GM20431 (cell line): ENCODE measurements at regions not wholly inside any gene's neighbourhood (a gene's known extent, or its start where the extent isn't known, plus 50 kb on each side); places are given as distances from the start of the nearest gene placed in this dataset.
"Not testable (repeated sequence)": the region's sequence is repeated elsewhere in the genome, so short reads cannot be mapped to it uniquely, and the experiment has no call there.

Source experiments
- in situ Hi-C: fragments of 300-500 bp; cut with MseI, MboI; formaldehyde crosslinking; loops from one replicate; pipeline ENCODE4 v1.15.0; 2020; ENCODE audit warnings: low sequenced_read_pairs; ENCODE audit not compliant: unreplicated experiment

DNA sequence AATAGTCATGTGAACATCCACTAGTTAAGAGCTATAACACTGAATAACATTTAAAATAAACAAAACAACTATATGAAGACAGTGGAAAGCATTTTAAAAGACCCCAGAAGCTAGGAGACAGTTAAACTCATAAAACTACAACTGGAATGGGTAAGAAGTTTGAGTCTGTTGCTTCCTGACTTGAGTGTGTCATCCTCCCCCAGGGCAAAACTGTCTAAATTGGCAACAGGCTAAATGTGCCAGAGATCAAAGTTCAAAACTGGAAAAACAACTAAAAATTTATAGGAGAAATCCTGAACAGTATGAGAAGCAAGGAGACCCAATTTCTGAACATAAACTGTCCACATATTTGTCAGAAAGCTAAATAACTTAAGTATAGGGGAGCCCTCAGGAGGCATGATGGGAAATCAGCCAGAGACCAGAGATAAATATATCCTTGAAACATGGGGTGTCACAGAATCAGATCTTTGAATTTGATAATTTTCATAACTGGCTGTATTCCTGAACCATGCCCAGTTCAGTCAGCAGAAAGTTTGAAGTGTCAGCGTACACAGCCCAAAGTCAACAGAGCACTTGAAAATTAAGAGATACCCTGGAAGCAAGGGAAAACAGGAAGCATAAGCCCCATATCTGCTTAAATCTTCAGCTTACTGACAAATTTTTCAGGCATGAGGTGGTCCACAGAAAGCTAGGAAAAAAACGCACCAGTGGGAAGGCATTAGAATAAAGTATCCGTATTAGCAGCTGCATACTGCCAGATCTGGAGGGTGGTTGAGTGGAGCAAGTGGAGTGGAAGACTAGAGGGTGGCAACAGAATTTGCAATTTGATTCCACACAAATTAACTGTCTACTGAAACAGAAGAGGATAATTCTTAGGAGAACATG is 516.1 kb upstream of the MAN1A1 start:
- in situ Hi-C loops: no loop called here

DNA sequence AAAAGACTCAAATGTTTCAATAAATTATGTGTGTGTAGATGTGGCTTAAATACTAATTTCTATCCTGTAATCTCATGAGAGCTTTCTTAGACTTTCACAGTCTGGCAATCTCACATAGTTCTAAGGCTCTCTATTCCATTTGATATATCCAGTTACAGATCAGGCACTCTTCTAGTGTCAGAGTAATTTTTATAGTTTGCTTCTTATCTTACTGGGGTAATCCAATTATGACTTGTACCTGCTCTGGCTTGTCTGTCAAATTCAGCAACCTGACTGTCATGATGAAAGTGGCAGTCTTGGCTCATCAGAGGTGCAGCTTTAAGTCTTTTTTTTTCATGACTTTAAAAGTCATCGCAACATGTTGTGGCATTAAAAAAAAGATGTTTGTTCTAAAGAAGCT is 513.2 kb upstream of the MAN1A1 start:
- in situ Hi-C loops: no loop called here

DNA sequence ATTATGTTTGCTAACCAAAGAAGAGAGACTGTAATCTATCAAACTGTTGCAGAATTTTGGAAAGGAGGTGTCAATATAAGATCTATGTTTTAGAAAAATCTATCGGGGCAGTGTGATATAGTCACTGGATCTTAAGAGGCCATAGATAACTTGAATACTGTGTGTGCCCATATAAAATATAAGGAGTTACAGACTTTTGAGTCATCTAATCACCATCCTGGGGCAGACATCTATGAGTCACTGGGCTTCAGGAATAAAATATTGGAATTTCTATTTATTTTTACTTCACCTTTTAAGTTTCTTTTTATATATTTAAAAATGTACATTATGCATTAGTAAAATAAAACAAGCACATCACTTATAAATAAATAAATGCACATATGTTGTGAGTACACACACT is 509.3 kb upstream of the MAN1A1 start:
- in situ Hi-C loops: no loop called here

DNA sequence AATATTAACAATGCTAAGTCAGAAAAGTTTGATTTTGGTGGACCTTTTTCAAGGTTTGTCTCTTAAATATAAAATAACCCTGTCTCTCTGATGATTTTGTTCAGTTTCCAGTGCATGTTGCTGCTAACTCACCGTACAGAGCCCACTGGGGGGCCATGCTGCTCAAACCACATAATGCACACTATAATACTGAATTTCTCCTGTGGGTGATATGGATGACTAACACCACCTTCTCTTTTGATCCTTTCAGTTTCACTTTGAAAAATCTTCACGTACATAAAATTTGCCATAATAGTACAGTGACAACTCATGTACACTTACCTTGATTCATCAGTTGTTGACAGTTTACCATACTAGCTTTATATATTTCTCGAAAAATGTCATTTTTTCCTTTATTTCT is 506.6 kb upstream of the MAN1A1 start:
- in situ Hi-C loops: no loop called here

DNA sequence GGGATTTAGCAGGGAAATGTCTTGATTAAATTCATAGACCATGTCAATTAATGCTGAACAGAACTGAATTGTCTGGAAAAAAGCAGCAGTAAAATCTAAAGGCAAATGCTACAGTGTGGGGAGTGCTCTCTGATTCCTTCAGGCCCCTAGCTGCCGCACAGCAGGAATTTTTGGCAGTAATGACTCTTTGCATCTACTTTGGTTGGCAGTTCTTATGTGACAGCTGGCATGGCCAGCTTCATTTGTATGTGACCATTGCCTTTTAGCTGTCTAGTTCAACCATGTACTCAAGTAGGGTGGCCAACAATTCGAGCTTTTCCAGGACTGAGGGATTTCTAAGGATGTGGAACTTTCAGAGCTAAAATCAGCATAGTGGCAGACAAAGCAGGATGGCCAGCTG is 499.1 kb upstream of the MAN1A1 start:
- in situ Hi-C loops: no loop called here

DNA sequence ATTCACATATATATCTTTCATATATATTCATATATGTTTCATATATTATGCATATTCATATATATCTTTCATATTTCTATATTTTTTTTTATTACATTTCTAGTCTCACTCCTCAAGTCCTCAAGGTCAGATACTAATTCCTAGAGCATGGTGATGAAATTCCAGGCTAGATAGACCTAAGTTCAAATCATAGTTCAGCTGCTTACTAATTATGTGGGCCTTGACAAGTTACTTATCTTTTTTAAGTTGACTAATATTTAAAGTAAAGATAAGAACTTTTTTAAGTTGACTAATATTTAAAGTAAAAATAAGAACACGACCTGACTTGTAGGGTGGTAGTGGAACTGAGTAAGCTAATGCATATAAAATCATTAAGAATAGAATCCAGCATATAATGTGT is 495.6 kb upstream of the MAN1A1 start:
- in situ Hi-C loops: no loop called here

DNA sequence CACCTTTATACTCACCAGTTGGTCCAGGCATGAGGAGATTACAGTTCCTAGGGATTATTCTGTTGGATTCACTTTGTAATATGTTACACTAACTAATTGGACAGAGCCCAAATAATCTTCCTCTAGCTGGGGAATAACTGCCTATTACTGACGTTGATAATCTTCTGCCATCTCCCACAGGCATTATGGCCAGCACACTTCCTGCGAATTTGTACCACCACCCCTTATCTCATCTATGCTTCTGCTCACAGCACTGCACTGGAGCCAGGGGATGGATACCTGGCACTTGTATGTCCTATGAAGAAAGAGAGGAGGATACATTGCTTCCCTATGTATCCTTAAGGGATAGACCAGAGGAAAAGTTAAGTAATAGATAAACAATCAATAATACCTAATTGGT is 494.8 kb upstream of the MAN1A1 start:
- in situ Hi-C loops: no loop called here

DNA sequence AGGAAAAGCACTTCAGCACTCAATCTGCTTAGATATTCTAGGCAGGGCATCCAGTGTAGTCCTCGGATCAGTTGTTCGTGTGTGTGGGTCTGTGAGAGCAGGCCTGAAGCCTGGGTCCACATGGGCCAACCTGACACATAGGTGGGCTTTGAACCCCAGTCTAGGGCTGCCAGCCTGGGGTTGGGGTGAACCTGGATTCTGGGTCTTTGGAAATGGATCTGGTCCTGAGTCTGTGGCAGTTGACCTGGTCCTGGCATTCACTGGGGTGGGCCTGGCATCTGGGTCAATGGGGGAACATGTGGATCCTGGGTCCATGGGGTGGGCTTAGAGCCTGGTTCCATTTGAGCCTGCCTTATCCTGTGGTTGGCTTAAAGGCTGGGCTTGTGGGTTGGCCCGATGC is 492.6 kb upstream of the MAN1A1 start:
- in situ Hi-C loops: no loop called here

DNA sequence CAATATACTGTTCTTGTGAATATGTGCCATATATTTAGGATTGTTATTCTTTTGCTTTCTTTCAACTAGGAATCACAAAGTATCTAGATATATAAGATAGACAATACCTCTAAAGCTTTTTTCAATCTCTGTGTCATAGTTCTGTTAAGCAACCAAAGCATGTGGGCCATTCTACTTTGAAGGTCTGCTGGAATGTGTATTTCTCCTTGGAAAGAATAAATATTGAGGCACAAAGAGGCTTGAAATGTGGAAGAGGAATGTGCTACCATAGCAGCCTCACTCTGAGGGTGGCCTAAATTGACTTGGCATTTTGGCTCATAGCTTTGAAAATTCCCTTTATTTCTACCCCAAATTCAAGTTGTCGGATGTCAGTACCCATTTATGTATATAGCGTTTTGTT is 488.5 kb upstream of the MAN1A1 start:
- in situ Hi-C loops: no loop called here

DNA sequence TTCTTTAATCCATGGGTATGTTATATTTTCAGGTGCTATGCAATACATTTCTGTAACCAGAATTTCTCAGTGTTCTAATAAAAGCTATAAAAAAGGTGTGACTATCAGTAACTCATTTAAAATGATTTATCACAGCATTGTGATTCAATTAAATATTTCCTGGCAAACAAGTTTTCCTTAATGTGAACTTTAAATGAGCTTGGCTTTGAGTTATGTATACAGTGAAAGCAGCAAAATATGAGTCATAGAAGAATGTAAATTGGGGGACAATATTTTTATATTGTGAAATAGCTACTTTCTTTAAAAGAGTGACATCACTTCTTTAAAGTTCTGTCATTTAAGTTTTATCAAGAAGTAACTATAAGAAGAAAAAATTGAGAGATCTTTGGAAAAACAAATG is 484.9 kb upstream of the MAN1A1 start:
- in situ Hi-C loops: no loop called here

DNA sequence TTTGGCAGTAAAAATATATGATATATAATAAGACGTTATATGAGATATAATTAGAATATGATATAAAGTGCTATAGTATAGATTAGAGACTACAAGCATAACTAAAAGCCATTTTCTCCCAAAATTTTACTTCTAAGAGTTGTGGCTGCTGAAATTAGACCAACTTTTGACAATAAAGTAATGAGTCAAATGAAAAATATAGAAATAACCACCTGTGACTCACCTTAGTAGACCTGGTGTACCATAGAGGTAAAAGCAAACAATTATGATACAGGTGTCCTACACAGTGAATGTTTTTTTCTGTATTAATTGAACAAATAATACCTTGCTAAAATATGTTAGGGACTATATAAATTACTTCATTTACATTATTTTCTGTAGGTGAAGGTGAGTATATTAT is 482.9 kb upstream of the MAN1A1 start:
- in situ Hi-C loops: no loop called here

DNA sequence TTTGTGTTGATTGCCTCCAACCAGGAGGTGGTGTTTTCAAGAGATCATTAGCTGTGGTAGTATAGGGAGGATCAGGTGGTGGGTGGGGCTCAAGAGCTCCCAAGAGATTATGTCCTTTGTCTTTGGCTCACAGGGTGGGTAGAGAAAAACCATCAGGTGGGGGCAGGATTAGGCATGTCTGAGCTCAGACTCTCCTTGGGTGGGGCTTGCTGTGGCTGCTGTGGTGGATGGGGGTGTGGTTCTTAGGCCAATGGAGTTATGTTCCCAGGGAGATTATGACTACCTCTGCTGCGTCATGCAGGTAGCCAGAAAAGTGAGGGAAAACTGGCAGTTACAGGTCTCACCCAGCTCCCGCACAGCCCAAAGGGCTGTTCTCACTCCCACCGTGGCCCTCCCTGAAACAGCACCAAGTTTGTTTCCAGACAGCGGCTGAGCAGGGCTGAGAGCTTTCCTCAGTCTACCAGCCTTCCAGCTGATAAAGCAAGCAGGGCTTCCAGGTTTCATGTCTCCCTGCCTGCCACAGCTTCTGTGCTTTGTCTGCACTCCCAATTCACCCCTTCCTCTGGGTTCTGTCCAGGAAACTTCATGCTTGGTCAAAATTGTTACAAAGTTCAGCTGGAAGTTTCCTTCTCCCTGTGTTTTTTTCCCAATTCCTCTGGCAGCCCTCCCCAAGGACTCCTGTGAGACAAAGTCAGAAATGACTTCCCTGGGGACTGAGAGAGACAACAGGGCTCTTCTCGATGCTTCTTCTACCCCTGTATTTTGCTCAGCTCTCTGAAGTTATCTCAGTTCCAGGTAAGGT is 481.1 kb upstream of the MAN1A1 start:
- in situ Hi-C loops: no loop called here

DNA sequence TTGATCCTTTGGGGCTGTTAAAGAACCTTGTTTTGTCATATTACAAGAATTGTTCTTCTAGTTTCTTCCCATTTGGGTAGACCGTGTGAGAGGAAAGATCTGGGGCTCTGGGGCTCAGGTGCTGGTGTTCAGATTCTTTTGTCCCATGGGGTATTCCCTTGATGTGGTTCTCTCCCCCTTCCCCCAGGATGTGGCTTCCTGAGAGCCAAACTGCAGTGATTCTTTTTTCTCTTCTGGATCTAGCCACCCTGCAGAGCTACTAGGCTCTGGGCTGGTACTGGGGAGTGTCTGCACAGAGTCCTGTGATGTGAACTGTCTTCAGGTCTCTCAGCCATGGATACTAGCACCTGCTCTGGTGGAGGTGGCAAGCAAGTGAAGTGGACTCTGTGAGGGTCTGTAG is 480.5 kb upstream of the MAN1A1 start:
- in situ Hi-C loops: no loop called here

DNA sequence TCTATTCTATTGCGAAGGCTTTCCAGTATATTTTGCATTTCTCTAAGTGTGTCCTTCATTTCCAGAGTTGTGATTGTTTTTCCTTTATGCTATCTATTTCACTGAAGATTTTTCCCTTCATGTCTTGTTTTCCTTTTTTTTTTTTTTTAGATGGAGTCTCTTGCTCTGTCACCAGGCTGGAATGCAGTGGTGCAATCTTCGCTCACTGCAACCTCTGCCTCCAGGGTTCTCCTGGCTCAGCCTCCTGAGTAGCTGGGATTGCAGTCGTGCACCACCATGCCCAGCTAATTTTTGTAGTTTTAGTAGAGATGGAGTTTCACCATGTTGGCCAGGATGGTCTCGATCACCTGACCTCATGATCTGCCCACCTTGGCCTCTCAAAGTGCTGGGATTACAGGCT is 479.9 kb upstream of the MAN1A1 start:
- in situ Hi-C loops: not testable (repeated sequence)

DNA sequence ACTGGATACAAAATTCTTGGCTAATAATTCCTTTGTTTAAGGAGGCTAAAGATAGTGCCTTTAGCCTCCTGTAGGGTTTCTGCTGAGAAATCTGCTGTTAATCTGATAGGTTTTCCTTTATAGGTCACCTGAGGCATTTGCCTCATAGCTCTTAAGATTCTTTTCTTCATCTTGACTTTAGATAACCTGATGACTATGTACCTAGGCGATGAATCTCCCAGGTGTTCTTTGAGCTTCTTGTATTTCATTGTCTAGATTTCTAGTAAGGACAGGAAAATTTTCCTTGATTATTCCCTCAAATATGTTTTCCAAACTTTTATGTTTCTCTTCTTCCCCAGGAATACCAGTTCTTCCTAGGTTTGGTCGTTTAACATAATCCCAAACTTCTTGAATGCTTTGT is 479.4 kb upstream of the MAN1A1 start:
- in situ Hi-C loops: no loop called here

DNA sequence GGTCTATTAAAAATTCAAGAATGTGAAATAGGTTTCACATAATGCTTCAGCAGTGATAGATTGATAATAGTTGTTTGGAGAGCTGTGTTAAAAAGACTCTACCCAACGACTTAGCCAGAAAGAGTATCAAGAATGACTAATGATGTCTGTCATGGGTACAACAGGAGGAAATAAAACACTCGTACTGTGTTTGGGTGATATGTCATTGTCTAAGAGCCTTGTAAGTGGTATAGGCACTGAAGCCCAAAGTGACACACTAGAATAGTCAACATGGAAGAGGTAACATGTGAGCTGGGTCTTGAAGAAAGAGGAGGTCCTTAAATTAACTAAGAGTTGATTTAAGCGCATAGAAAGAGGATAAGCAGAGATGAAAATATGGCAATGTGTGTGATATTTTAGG is 471.8 kb upstream of the MAN1A1 start:
- in situ Hi-C loops: no loop called here

DNA sequence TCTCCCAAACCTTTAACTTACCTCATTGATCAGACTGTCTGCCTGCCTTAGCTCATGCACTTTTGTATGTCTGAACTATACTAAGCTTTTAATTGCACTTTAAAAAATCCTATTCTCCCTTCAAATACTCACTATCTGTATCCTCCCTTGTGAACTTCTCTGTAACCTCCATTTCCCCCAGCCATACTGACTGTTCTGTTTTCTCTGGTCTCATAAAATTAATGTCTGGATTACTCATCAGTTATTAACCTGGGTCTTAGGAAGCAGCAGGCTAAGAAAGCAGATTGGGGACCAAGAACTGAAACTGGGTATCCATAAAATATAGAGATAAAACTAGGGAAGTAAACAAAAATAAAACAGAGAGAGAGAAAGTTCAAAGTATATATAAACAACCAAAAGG is 469.3 kb upstream of the MAN1A1 start:
- in situ Hi-C loops: no loop called here

DNA sequence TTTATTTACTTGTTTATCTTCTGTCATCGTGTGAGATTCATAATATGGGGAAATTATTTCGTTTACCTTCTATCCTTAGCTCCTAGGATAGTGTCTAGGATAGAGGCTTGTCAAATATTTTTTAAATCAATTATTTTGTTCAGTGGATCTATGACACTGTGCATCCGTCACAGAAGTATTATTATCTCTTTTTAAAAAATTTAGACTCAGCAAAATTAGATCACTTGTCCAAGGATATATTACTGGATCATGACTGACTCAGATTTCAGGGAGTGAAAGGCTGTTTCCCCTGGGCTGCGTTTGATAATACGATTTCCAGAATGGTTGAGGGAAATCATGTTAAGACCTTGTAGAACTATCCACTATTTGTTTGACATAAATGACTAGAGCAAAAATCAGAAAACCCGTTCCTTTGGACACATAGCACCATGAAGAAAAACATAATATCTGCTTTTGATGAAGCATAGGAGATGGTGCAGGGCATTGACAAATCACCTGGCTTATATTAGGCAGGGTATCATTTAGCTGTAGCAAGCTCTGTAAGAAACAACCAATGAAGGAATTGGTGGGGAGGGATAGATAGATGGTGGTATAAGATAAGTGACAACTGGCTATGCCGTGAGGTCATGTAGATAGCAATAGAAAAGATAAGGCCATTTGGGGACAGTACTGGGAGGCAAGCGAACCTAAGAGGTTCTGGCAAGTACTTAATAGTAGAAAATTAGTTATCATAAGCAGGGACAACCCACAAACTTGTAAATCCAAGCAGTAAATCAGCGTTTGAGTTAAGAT is 465.2 kb upstream of the MAN1A1 start:
- in situ Hi-C loops: no loop called here

DNA sequence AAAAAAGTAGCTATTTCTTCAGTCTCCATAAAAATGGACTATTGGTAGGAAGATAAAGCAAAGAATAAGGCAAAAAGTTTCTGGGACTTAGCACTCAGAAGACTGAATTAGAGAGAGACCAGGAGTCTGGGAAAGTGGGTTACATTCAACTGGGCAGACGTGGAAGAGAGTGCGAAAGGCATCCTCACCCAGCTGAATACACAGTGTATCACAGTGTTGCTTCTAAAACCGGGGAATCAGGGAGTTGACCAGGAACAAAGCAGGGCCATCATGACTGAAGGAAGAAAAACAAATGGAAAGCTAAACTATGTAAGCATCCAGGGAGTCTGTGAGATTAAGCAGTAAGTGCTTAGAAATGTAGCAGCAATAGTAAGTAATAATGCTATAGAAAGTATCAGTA is 452.9 kb upstream of the MAN1A1 start:
- in situ Hi-C loops: no loop called here

DNA sequence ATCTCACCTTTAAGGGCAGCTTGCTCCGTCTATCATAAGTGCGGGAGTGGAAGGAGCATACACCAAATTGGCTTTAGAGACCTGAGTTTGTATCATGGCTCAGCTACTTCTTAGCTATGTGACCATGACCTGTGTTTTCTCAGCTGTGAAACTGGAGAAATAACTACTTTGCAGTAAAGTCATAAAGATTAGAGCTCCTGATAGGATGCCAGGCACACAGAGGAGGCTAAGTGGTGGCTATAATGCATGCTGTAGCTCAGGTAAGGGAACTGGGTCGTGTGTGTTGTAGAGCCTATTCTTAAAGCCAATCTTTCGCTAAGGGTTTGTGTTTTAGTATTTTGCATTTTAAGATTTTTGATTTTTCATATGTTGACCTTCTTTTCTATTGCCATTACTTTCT is 451.5 kb upstream of the MAN1A1 start:
- in situ Hi-C loops: no loop called here

DNA sequence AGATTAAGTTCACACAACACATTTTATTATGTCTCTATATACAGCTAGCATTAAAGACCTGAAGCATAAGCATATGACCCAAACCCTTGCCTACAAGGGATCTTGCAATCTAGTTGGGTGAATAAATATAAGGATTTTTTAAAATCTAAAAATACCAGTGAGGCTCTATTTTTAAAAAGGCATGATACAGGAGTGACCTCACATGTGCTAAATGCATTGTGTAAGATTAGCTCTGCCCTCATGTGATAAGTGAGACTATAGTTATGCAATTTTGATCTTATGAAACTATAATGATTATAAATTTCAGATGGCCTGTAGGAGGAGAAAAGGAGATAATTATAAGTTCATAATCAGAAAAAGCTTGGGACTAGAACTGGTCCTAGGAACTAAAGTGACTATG is 451.0 kb upstream of the MAN1A1 start:
- in situ Hi-C loops: no loop called here
